DOHH2 (cell line): ENCODE measurements at regions not wholly inside any gene's neighbourhood (a gene's known extent, or its start where the extent isn't known, plus 50 kb on each side); places are given as distances from the start of the nearest gene placed in this dataset.

Experiments used
- H3F3A ChIP-seq: fragments of 200-600 bp; sonication (generic), shearing (Covaris generic); 2 replicates; pipeline ENCODE4 v1.6.0; 2016; ENCODE audit warnings: antibody characterized with exemption, mild to moderate bottlenecking; ENCODE audit not compliant: control insufficient read depth, insufficient read depth
- H3K27ac ChIP-seq: fragments of 200-600 bp; sonication (generic); 2 replicates; pipeline ENCODE4 v1.5.1; 2014; ENCODE audit warnings: low read depth, mild to moderate bottlenecking, low read length, moderate library complexity
- H3K27me3 ChIP-seq: fragments of 200-600 bp; sonication (generic); 2 replicates; pipeline ENCODE4 v1.6.1; 2014; ENCODE audit warnings: mild to moderate bottlenecking, low read length, mixed read lengths; ENCODE audit not compliant: control insufficient read depth
- H3K36me3 ChIP-seq: fragments of 200-600 bp; sonication (generic); 2 replicates; pipeline ENCODE4 v1.6.1; 2014; ENCODE audit warnings: mild to moderate bottlenecking, low read length, moderate library complexity, mixed read lengths; ENCODE audit not compliant: control insufficient read depth
- H3K4me1 ChIP-seq: fragments of 200-600 bp; sonication (generic); 2 replicates; pipeline ENCODE4 v1.6.1; 2014; ENCODE audit warnings: mild to moderate bottlenecking, low read length, mixed read lengths; ENCODE audit not compliant: control insufficient read depth
- H3K4me2 ChIP-seq: fragments of 200-600 bp; sonication (generic); 2 replicates; pipeline ENCODE4 v1.6.0; 2014; ENCODE audit warnings: mild to moderate bottlenecking, low read length, moderate library complexity
- H3K4me3 ChIP-seq: fragments of 200-600 bp; sonication (generic); 2 replicates; pipeline ENCODE4 v1.5.1; 2014; ENCODE audit warnings: mild to moderate bottlenecking, low read length, mixed read lengths
- H3K79me2 ChIP-seq: fragments of 200-600 bp; sonication (generic); 2 replicates; pipeline ENCODE4 v1.6.1; 2014; ENCODE audit warnings: mild to moderate bottlenecking, low read length, mixed read lengths; ENCODE audit not compliant: control insufficient read depth
- H3K9me2 ChIP-seq: fragments of 200-600 bp; sonication (generic); replicated peaks from 2 replicates; pipeline ENCODE4 v1.6.1; 2014; ENCODE audit warnings: mild to moderate bottlenecking, low read length, mixed read lengths; ENCODE audit not compliant: control insufficient read depth
- H3K9me3 ChIP-seq: fragments of 200-600 bp; sonication (generic); 2 replicates; pipeline ENCODE4 v1.6.1; 2014; ENCODE audit warnings: antibody characterized with exemption, low read length, mixed read lengths; ENCODE audit not compliant: control insufficient read depth, insufficient read depth
- H4K20me1 ChIP-seq: fragments of 200-600 bp; sonication (generic); 2 replicates; pipeline ENCODE4 v1.6.0; 2014; ENCODE audit warnings: low read depth, mild to moderate bottlenecking, antibody characterized with exemption, low read length, moderate library complexity; ENCODE audit not compliant: control insufficient read depth, insufficient read depth
- EZH2phosphoT487 ChIP-seq: fragments of 200-600 bp; sonication (generic); IDR thresholded peaks from 2 replicates; pipeline ENCODE4 v1.6.1; 2017; ENCODE audit warnings: borderline replicate concordance, mild to moderate bottlenecking, antibody characterized with exemption, low read length, moderate library complexity, mixed read lengths
- TF ChIP-seq, protein P1 (sequence below): fragments of 200-600 bp; sonication (generic); IDR thresholded peaks from one replicate; pipeline ENCODE4 v1.5.1; 2014; ENCODE audit warnings: antibody characterized with exemption, mild to moderate bottlenecking, low read depth, low read length; ENCODE audit not compliant: poor library complexity, severe bottlenecking

DNA sequence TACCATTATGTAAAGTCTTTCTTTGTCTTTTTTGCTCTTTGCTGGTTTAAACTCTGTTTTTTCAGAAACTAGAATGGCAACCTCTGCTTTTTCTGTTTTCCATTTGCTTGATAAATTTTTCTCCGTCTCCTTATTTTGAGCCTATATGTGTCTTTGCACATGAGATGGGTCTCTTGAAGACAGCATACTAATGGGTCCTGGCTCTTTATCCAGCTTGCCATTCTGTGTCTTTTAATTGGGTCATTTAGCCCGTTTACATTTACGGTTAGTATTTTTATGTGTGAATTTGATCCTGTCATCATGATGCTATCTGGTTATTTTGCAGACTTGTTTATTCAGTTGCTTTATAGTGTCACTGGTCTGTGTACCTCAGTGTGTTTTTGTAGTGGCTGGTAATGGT is 207.9 kb upstream of the TMEM260 start:
- Histone ChIP-seq H3K4me1 (no peaks in the 10 kb centered on the region), H3K36me3 (no peaks in the 10 kb centered on the region), H3K9me3 (no peaks in the 10 kb centered on the region), H3K4me2 (no peak overlapping the region), H3K4me3 (no peak overlapping the region), H3K27ac (no peak overlapping the region), H3K79me2 (no peaks in the 10 kb centered on the region), H3K9me2 (no peaks in the 10 kb centered on the region), H3F3A (no peaks in the 10 kb centered on the region), H3K27me3 (no peaks in the 10 kb centered on the region), H4K20me1 (no peaks in the 10 kb centered on the region)
- TF ChIP-seq, protein P1, sequence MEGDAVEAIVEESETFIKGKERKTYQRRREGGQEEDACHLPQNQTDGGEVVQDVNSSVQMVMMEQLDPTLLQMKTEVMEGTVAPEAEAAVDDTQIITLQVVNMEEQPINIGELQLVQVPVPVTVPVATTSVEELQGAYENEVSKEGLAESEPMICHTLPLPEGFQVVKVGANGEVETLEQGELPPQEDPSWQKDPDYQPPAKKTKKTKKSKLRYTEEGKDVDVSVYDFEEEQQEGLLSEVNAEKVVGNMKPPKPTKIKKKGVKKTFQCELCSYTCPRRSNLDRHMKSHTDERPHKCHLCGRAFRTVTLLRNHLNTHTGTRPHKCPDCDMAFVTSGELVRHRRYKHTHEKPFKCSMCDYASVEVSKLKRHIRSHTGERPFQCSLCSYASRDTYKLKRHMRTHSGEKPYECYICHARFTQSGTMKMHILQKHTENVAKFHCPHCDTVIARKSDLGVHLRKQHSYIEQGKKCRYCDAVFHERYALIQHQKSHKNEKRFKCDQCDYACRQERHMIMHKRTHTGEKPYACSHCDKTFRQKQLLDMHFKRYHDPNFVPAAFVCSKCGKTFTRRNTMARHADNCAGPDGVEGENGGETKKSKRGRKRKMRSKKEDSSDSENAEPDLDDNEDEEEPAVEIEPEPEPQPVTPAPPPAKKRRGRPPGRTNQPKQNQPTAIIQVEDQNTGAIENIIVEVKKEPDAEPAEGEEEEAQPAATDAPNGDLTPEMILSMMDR, result no peak
- TF ChIP-seq EZH2phosphoT487, result no peak

DNA sequence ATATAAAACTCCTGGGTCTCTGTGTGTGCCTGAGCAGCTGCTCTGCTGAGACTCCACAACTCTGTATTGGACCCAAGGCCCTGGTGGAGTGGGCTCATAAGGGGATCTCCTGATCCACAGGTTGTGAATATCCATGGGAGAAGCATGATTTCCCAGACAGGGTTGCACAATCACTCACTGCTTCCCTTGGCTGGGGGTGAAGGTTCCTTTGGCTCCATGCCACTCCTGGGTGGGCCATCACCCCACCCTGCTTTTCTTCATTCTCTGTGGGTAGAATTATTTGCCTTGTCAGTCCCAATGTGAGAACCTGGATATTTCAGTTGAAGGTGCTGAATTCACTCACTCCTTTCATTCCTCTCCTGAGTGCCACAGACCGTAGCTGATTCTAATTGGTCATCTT is 205.2 kb upstream of the TMEM260 start:
- Histone ChIP-seq H3K9me3 (no peaks in the 10 kb centered on the region), H3K4me2 (no peak overlapping the region), H3K4me3 (no peak overlapping the region), H3K36me3 (no peaks in the 10 kb centered on the region), H3K4me1 (no peaks in the 10 kb centered on the region), H3K27ac (no peak overlapping the region), H4K20me1 (no peaks in the 10 kb centered on the region), H3F3A (no peaks in the 10 kb centered on the region), H3K79me2 (no peaks in the 10 kb centered on the region), H3K9me2 (no peaks in the 10 kb centered on the region), H3K27me3 (no peaks in the 10 kb centered on the region)
- TF ChIP-seq, protein P1, result no peak
- TF ChIP-seq EZH2phosphoT487, result no peak

DNA sequence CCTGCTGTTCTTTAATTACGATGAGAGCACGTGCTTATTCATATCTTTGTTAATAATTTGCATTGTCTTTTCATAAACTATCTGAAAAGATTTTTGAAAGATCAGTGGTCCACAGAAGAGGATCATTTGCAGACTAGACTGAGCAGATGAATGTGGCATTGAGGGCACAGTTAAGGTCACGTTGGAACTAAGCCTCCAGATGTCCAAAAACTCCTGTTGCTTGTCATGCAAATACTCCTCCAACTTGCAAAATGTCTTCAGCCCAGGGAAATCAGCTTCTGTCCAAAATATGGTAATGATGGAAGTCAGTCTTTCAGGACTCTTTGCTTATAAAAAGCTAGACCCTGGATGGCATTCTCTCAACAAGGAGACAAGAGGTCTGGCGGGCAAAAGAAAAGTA is 201.6 kb upstream of the TMEM260 start:
- Histone ChIP-seq H3K79me2 (no peaks in the 10 kb centered on the region), H3K4me1 (no peaks in the 10 kb centered on the region), H3K9me2 (no peaks in the 10 kb centered on the region), H3K4me2 (no peak overlapping the region), H3K9me3 (no peaks in the 10 kb centered on the region), H3F3A (no peaks in the 10 kb centered on the region), H4K20me1 (no peaks in the 10 kb centered on the region), H3K4me3 (no peak overlapping the region), H3K27ac (no peak overlapping the region), H3K36me3 (no peaks in the 10 kb centered on the region), H3K27me3 (no peaks in the 10 kb centered on the region)
- no peak for TF ChIP-seq EZH2phosphoT487
- TF ChIP-seq, protein P1, result no peak

DNA sequence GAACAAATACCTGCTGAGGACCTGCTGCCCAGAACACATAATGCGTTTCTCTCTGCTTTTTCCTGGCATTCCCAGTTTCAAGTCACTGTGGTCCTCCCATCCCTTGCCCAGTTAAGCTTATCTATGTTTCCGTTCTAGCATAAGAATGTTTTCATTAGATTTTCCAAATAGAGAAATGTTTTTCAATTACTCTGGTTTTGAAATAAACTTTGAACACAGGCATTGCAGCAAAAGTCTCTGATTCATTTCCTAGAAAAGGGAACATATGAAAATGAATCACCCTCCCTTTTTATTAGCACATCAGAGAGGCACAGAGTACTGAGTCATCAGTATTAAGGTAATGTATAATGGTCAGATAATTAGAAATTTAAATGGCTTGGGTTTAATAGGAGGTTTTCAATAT is 201.1 kb upstream of the TMEM260 start:
- Histone ChIP-seq H3K27ac (no peak overlapping the region), H3K9me3 (no peaks in the 10 kb centered on the region), H3K9me2 (no peaks in the 10 kb centered on the region), H3K27me3 (no peaks in the 10 kb centered on the region), H3K4me2 (no peak overlapping the region), H3K4me3 (no peak overlapping the region), H4K20me1 (no peaks in the 10 kb centered on the region), H3K4me1 (no peaks in the 10 kb centered on the region), H3F3A (no peaks in the 10 kb centered on the region), H3K79me2 (no peaks in the 10 kb centered on the region), H3K36me3 (no peaks in the 10 kb centered on the region)
- TF ChIP-seq, protein P1, result no peak
- TF ChIP-seq EZH2phosphoT487, result no peak
